Esophagus squamous epithelium (tissue), 4 donors: ENCODE measurements at regions not wholly inside any gene's neighbourhood (a gene's known extent, or its start where the extent isn't known, plus 50 kb on each side); places are given as distances from the start of the nearest gene placed in this dataset.

Experiments used
- POLR2A ChIP-seq, 4 donors: fragments of 450-650 bp; IDR thresholded peaks; one replicate each; pipeline ENCODE4 v1.6.1; 2017; ENCODE audit warnings: antibody characterized with exemption in 4 of 4, mild to moderate bottlenecking in 4 of 4, moderate library complexity in 3 of 4
- TF ChIP-seq, protein P1 (sequence below), 6 experiments: fragments of 450-650 bp in 4 of 6; fragments of 200-600 bp in 2 of 6; sonication (generic) in 2 of 6; IDR thresholded peaks; one replicate each; pipeline ENCODE4 v1.5.1; 2016 to 2019; ENCODE audit warnings: antibody characterized with exemption in 6 of 6, mild to moderate bottlenecking in 4 of 6, moderate library complexity in 4 of 6

- TF ChIP-seq POLR2A (IDR thresholded peaks at IDR 0.05): no peak
- TF ChIP-seq, protein P1, sequence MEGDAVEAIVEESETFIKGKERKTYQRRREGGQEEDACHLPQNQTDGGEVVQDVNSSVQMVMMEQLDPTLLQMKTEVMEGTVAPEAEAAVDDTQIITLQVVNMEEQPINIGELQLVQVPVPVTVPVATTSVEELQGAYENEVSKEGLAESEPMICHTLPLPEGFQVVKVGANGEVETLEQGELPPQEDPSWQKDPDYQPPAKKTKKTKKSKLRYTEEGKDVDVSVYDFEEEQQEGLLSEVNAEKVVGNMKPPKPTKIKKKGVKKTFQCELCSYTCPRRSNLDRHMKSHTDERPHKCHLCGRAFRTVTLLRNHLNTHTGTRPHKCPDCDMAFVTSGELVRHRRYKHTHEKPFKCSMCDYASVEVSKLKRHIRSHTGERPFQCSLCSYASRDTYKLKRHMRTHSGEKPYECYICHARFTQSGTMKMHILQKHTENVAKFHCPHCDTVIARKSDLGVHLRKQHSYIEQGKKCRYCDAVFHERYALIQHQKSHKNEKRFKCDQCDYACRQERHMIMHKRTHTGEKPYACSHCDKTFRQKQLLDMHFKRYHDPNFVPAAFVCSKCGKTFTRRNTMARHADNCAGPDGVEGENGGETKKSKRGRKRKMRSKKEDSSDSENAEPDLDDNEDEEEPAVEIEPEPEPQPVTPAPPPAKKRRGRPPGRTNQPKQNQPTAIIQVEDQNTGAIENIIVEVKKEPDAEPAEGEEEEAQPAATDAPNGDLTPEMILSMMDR (IDR thresholded peaks at IDR 0.05): no peak
These were observed 104.2 kb upstream of the VWC2 start for GRCh38 chr7:49669285-49669684.
